ENCODE measurements at regions not wholly inside any gene's neighbourhood (a gene's known extent, or its start where the extent isn't known, plus 50 kb on each side); places are given as distances from the start of the nearest gene placed in this dataset.

- TF ChIP-seq GABPA (IDR thresholded peaks at IDR 0.05; ENCODE audit: low read depth) (no peak), JUND (IDR thresholded peaks at IDR 0.05) (no peak), TCF12 (IDR thresholded peaks at IDR 0.05) (0 out of 2 replicates have a peak, but pooled peaks have one; percentile 8), FOXM1 (IDR thresholded peaks at IDR 0.05; ENCODE audit: low read depth) (no peak)
- Histone ChIP-seq H3K27ac (ENCODE audit: low read depth in 2 of 2, low read length in 1 of 2) (no peak overlapping the region), H3F3A (replicated peaks; ENCODE audit: insufficient read depth) (peaks cover 7% of the 10 kb centered on the region), H2AFZ (ENCODE audit: low read depth) (no peak overlapping the region), H4K20me1 (ENCODE audit: insufficient read depth) (no peaks in the 10 kb centered on the region), H3K9me3 (no peaks in the 10 kb centered on the region), H3K4me2 (no peak overlapping the region), H3K36me3 (replicated peaks in 1 of 2; ENCODE audit: control insufficient read depth in 1 of 2, insufficient read depth in 2 of 2, low read length in 1 of 2) (no peaks in the 10 kb centered on the region), H3K27me3 (ENCODE audit: insufficient read depth) (no peaks in the 10 kb centered on the region), H3K4me1 (ENCODE audit: control insufficient read depth in 1 of 2, insufficient read depth in 2 of 2, low read depth in 1 of 2, low read length in 1 of 2) (peaks cover 0 to 13% of the 10 kb centered on the region in 2 experiments; a peak in 2 of 4 replicates), H3K9ac (no peak overlapping the region), H3K79me2 (ENCODE audit: insufficient read depth) (no peaks in the 10 kb centered on the region), H3K4me3 (ENCODE audit: low read depth in 2 of 2, low read length in 1 of 2) (no peak overlapping the region), H3K9me2 (no peaks in the 10 kb centered on the region)
- WGBS (ENCODE audit: low lambda C conversion rate): 28% methylated on average over 7 of the region's 7 CpGs
- CTCF ChIA-PET: interaction anchor here (1.9 kb wide), 1 partner anchor 40 kb away, joined by 5 read pairs; no protein-coding TSS in a partner anchor
- POLR2A ChIA-PET: no interaction called here
- DNase-seq: no peak
Observed at GRCh38 chr17:69757688-69758430, 317.2 kb upstream of the KCNJ16 start.

GRCh38 chr17:69760562-69760961 lies 314.5 kb upstream of the KCNJ16 start:
- DNase-seq: no peak
- Histone ChIP-seq H3K79me2 (ENCODE audit: insufficient read depth) (no peaks in the 10 kb centered on the region), H3K9me3 (no peaks in the 10 kb centered on the region), H3K27ac (ENCODE audit: low read depth in 2 of 2, low read length in 1 of 2) (no peak overlapping the region), H4K20me1 (ENCODE audit: insufficient read depth) (no peaks in the 10 kb centered on the region), H3K27me3 (ENCODE audit: insufficient read depth) (no peaks in the 10 kb centered on the region), H3K9ac (no peak overlapping the region), H3F3A (replicated peaks; ENCODE audit: insufficient read depth) (peaks cover 12% of the 10 kb centered on the region), H2AFZ (ENCODE audit: low read depth) (no peak overlapping the region), H3K9me2 (no peaks in the 10 kb centered on the region), H3K36me3 (replicated peaks in 1 of 2; ENCODE audit: control insufficient read depth in 1 of 2, insufficient read depth in 2 of 2, low read length in 1 of 2) (no peaks in the 10 kb centered on the region), H3K4me3 (ENCODE audit: low read depth in 2 of 2, low read length in 1 of 2) (no peak overlapping the region), H3K4me2 (no peak overlapping the region), H3K4me1 (ENCODE audit: control insufficient read depth in 1 of 2, insufficient read depth in 2 of 2, low read depth in 1 of 2, low read length in 1 of 2) (peaks cover 0 to 18% of the 10 kb centered on the region in 2 experiments; a peak in 2 of 4 replicates)
- POLR2A ChIA-PET: no interaction called here
- CTCF ChIA-PET: no interaction called here
- 95% methylated on average over 1 of the region's 1 CpG for WGBS (ENCODE audit: low lambda C conversion rate)
- TF ChIP-seq ELF1 (IDR thresholded peaks at IDR 0.05) (no peak), RXRA (IDR thresholded peaks at IDR 0.05; ENCODE audit: borderline replicate concordance, low read depth) (no peak), RAD21 (IDR thresholded peaks at IDR 0.05; ENCODE audit: low read length) (no peak), GABPA (IDR thresholded peaks at IDR 0.05; ENCODE audit: low read depth) (no peak), ZBTB33 (IDR thresholded peaks at IDR 0.05; ENCODE audit: borderline replicate concordance, low read depth) (no peak), CHD2 (IDR thresholded peaks at IDR 0.05; ENCODE audit: low read length, partially characterized antibody) (no peak), POLR2AphosphoS5 (IDR thresholded peaks at IDR 0.05; ENCODE audit: low read depth, low read length) (no peak), MXI1 (IDR thresholded peaks at IDR 0.05; ENCODE audit: low read depth, low read length) (no peak), REST (IDR thresholded peaks at IDR 0.05; ENCODE audit: low read depth, low read length) (no peak), TEAD4 (IDR thresholded peaks at IDR 0.05; ENCODE audit: borderline replicate concordance, insufficient read depth) (no peak), YY1 (IDR thresholded peaks at IDR 0.05; ENCODE audit: low read depth) (no peak)
- TF ChIP-seq, protein P1, sequence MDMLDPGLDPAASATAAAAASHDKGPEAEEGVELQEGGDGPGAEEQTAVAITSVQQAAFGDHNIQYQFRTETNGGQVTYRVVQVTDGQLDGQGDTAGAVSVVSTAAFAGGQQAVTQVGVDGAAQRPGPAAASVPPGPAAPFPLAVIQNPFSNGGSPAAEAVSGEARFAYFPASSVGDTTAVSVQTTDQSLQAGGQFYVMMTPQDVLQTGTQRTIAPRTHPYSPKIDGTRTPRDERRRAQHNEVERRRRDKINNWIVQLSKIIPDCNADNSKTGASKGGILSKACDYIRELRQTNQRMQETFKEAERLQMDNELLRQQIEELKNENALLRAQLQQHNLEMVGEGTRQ (IDR thresholded peaks at IDR 0.05; ENCODE audit: borderline replicate concordance, low read depth, low read length): no peak

Data from SK-N-SH (cell line).